ENCODE measurements at regions not wholly inside any gene's neighbourhood (a gene's known extent, or its start where the extent isn't known, plus 50 kb on each side); places are given as distances from the start of the nearest gene placed in this dataset.

GRCh38 chr1:14308460-14308859 is 290.0 kb upstream of the KAZN start:
- intact Hi-C loops (cut with micrococcal nuclease; ENCODE audit: unreplicated experiment) (no loop called here), in situ Hi-C loops (cut with HindIII; ENCODE audit: extremely low pct_ligation_motif_present, low pct_unique_long_range_greater_than_20kb) (no loop called here)
- H2AFZ ChIP-seq (ENCODE audit: low read length), result no peak overlapping the region
- H3K27me3 ChIP-seq (ENCODE audit: control insufficient read depth in 1 of 2, insufficient read depth in 2 of 2, low read length in 2 of 2), result peaks cover 0 to 5% of the 10 kb centered on the region in 2 experiments; a peak in 1 of 5 replicates
- H3K4me1 ChIP-seq (ENCODE audit: insufficient read depth, low read length), result no peaks in the 10 kb centered on the region
- no peaks in the 10 kb centered on the region for H4K20me1 ChIP-seq (ENCODE audit: insufficient read depth, low read length)
- no peak for DNase-seq (ENCODE audit: low spot score)
- FAIRE-seq, result no peak
- BruUV-seq (replicated peaks), result no TSS peak
- H3K36me3 ChIP-seq (replicated peaks in 1 of 2; ENCODE audit: control insufficient read depth in 1 of 2, insufficient read depth in 2 of 2, low read length in 2 of 2), result no peaks in the 10 kb centered on the region
- H3K79me2 ChIP-seq (ENCODE audit: insufficient read depth, low read length), result no peaks in the 10 kb centered on the region
- H3K9ac ChIP-seq (ENCODE audit: insufficient read depth, low read depth, low read length), result no peak overlapping the region
- WGBS (ENCODE audit: low lambda C conversion rate), result 52% methylated on average over 2 of the region's 2 CpGs
- no peak overlapping the region for H3K4me3 ChIP-seq (replicated peaks in 1 of 3; ENCODE audit: insufficient read depth in 1 of 3, low read depth in 2 of 3, low read length in 3 of 3)
- ChIA-PET POLR2A (no interaction called here), CTCF (ENCODE audit: low intra/inter-chr PET ratio, low total read pairs) (no interaction called here)
- ATAC-seq, result no peak
- no peak overlapping the region for H3K27ac ChIP-seq (ENCODE audit: extremely low read length, insufficient read depth, low read length)
- no peaks in the 10 kb centered on the region for H3K9me3 ChIP-seq (ENCODE audit: low read length)
- TF ChIP-seq ZNF776 (CRISPR knock-in tag; IDR thresholded peaks at IDR 0.05) (no peak), TAF1 (CRISPR knock-in tag; IDR thresholded peaks at IDR 0.05) (no peak), ZNF792 (CRISPR knock-in tag; IDR thresholded peaks at IDR 0.05) (no peak), ZNF10 (CRISPR knock-in tag; IDR thresholded peaks at IDR 0.05; ENCODE audit: borderline replicate concordance, low read depth) (no peak), GABPA (IDR thresholded peaks at IDR 0.05; ENCODE audit: low read depth, low read length) (no peak), GABPA (CRISPR knock-in tag; IDR thresholded peaks at IDR 0.05; ENCODE audit: low read depth) (no peak), FIP1L1 (IDR thresholded peaks at IDR 0.05; ENCODE audit: borderline replicate concordance, insufficient read depth, low read depth, low read length) (no peak), HMGXB3 (CRISPR knock-in tag; IDR thresholded peaks at IDR 0.05; ENCODE audit: borderline replicate concordance) (no peak), ZNF44 (CRISPR knock-in tag; IDR thresholded peaks at IDR 0.05) (no peak), HOXD1 (CRISPR knock-in tag; IDR thresholded peaks at IDR 0.05) (no peak), MZF1 (CRISPR knock-in tag; IDR thresholded peaks at IDR 0.05; ENCODE audit: borderline replicate concordance) (no peak), KDM6A (CRISPR knock-in tag; IDR thresholded peaks at IDR 0.05; ENCODE audit: low read depth) (no peak), ETS1 (CRISPR knock-in tag; IDR thresholded peaks at IDR 0.05) (no peak), ZFP37 (CRISPR knock-in tag; IDR thresholded peaks at IDR 0.05; ENCODE audit: borderline replicate concordance) (no peak), NCOA2 (CRISPR knock-in tag; IDR thresholded peaks at IDR 0.05) (no peak), ZNF772 (CRISPR knock-in tag; IDR thresholded peaks at IDR 0.05) (no peak), ZNF180 (CRISPR knock-in tag; IDR thresholded peaks at IDR 0.05; ENCODE audit: borderline replicate concordance, low read depth) (no peak), MIER2 (CRISPR knock-in tag; IDR thresholded peaks at IDR 0.05) (no peak), PRPF4 (IDR thresholded peaks at IDR 0.05; ENCODE audit: low read depth, low read length, poor library complexity, severe bottlenecking) (no peak), MAZ (IDR thresholded peaks at IDR 0.05; ENCODE audit: borderline replicate concordance, low read depth, low read length) (no peak), MAZ (CRISPR knock-in tag; IDR thresholded peaks at IDR 0.05; ENCODE audit: low read depth) (no peak)
- TF ChIP-seq, protein P1, sequence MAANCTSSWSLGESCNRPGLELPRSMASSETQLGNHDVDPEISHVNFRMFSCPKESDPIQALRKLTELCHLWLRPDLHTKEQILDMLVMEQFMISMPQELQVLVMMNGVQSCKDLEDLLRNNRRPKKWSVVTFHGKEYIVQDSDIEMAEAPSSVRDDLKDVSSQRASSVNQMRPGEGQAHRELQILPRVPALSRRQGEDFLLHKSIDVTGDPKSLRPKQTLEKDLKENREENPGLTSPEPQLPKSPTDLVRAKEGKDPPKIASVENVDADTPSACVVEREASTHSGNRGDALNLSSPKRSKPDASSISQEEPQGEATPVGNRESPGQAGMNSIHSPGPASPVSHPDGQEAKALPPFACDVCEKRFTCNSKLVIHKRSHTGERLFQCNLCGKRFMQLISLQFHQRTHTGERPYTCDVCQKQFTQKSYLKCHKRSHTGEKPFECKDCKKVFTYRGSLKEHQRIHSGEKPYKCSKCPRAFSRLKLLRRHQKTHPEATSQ (CRISPR knock-in tag; IDR thresholded peaks at IDR 0.05; ENCODE audit: borderline replicate concordance), result no peak
- H3K4me2 ChIP-seq (ENCODE audit: low read depth, low read length), result no peak overlapping the region
